H9 (cell line): ENCODE measurements at regions not wholly inside any gene's neighbourhood (a gene's known extent, or its start where the extent isn't known, plus 50 kb on each side); places are given as distances from the start of the nearest gene placed in this dataset.

Experiments used
- DNase-seq: peaks from one replicate; pipeline ENCODE4 v3.0.0-alpha.2; 2017
- H2AFZ ChIP-seq: one replicate; pipeline ENCODE4 v1.6.1; 2013; ENCODE audit warnings: mild to moderate bottlenecking, low read length, control low read depth, moderate library complexity
- H2AK5ac ChIP-seq: 2 replicates; pipeline ENCODE4 v1.6.1; 2013; ENCODE audit warnings: low read length, control low read depth, mixed read lengths; ENCODE audit not compliant: insufficient read length
- H2BK120ac ChIP-seq: one replicate; pipeline ENCODE4 v1.6.1; 2013; ENCODE audit warnings: low read depth, mild to moderate bottlenecking, low read length, control low read depth, inconsistent platforms; ENCODE audit not compliant: poor library complexity, severe bottlenecking
- H2BK12ac ChIP-seq: 2 replicates; pipeline ENCODE4 v1.6.1; 2013; ENCODE audit warnings: low read length, control low read depth, mixed read lengths, low read depth; ENCODE audit not compliant: insufficient read length
- H2BK15ac ChIP-seq: 2 replicates; pipeline ENCODE4 v1.6.1; 2013; ENCODE audit warnings: low read depth, low read length, control low read depth
- H2BK20ac ChIP-seq: one replicate; pipeline ENCODE4 v1.6.1; 2013; ENCODE audit warnings: low read depth, mild to moderate bottlenecking, low read length, control low read depth, inconsistent platforms; ENCODE audit not compliant: poor library complexity, severe bottlenecking
- H2BK5ac ChIP-seq: 2 replicates; pipeline ENCODE4 v1.6.1; 2013; ENCODE audit warnings: low read length, control low read depth, mixed read lengths; ENCODE audit not compliant: insufficient read length
- H3K14ac ChIP-seq: 2 replicates; pipeline ENCODE4 v1.6.1; 2013; ENCODE audit warnings: low read length, control low read depth; ENCODE audit not compliant: insufficient read depth
- H3K18ac ChIP-seq: 2 replicates; pipeline ENCODE4 v1.6.1; 2013; ENCODE audit warnings: low read depth, mild to moderate bottlenecking, mixed read lengths, low read length, control low read depth; ENCODE audit not compliant: insufficient read length
- H3K23ac ChIP-seq: 2 replicates; pipeline ENCODE4 v1.6.1; 2013; ENCODE audit warnings: low read length, control low read depth, mixed read lengths, low read depth; ENCODE audit not compliant: insufficient read length
- H3K23me2 ChIP-seq: 2 replicates; pipeline ENCODE4 v1.6.1; 2013; ENCODE audit warnings: low read depth, mild to moderate bottlenecking, mixed read lengths, low read length, control low read depth; ENCODE audit not compliant: insufficient read length, poor library complexity, severe bottlenecking
- H3K27ac ChIP-seq: 2 replicates; pipeline ENCODE4 v1.5.1; 2013; ENCODE audit warnings: low read length, control low read depth, mixed read lengths, low read depth; ENCODE audit not compliant: insufficient read length
- H3K27me3 ChIP-seq: 2 replicates; pipeline ENCODE4 v1.6.1; 2013; ENCODE audit warnings: low read length, control low read depth, inconsistent platforms; ENCODE audit not compliant: insufficient read depth
- H3K4ac ChIP-seq: 2 replicates; pipeline ENCODE4 v1.6.1; 2013; ENCODE audit warnings: low read depth, mild to moderate bottlenecking, control low read depth, inconsistent platforms, low read length, moderate library complexity
- H3K4me1 ChIP-seq: 2 replicates; pipeline ENCODE4 v1.6.1; 2013; ENCODE audit warnings: low read length, control low read depth, inconsistent platforms; ENCODE audit not compliant: insufficient read depth
- H3K4me2 ChIP-seq: 2 replicates; pipeline ENCODE4 v1.6.1; 2013; ENCODE audit warnings: low read length, control low read depth, mixed read lengths; ENCODE audit not compliant: insufficient read length, insufficient read depth
- H3K56ac ChIP-seq: 2 replicates; pipeline ENCODE4 v1.6.1; 2013; ENCODE audit warnings: low read depth, mild to moderate bottlenecking, mixed read lengths, low read length, control low read depth; ENCODE audit not compliant: insufficient read length
- H3K79me1 ChIP-seq: 2 replicates; pipeline ENCODE4 v1.6.1; 2013; ENCODE audit warnings: low read depth, mild to moderate bottlenecking, moderate library complexity, low read length, control low read depth, inconsistent platforms; ENCODE audit not compliant: insufficient read depth, poor library complexity, severe bottlenecking
- H3K79me2 ChIP-seq: 2 replicates; pipeline ENCODE4 v1.6.1; 2013; ENCODE audit warnings: low read length, control low read depth, inconsistent platforms; ENCODE audit not compliant: insufficient read depth
- H3K9ac ChIP-seq: 2 replicates; pipeline ENCODE4 v1.6.1; 2013; ENCODE audit warnings: low read length, control low read depth, mixed read lengths; ENCODE audit not compliant: insufficient read length; ENCODE audit errors: extremely low read depth
- H3K9me3 ChIP-seq: one replicate; pipeline ENCODE4 v1.6.1; 2013; ENCODE audit warnings: low read depth, low read length, inconsistent platforms; ENCODE audit not compliant: control insufficient read depth
- H3T11ph ChIP-seq: one replicate; pipeline ENCODE4 v1.6.1; 2013; ENCODE audit warnings: mild to moderate bottlenecking, low read length, control low read depth, inconsistent platforms
- H4K20me1 ChIP-seq: one replicate; pipeline ENCODE4 v1.6.1; 2013; ENCODE audit not compliant: control insufficient read depth, insufficient read length, insufficient read depth
- H4K5ac ChIP-seq: 2 replicates; pipeline ENCODE4 v1.6.1; 2013; ENCODE audit warnings: low read depth, mild to moderate bottlenecking, mixed read lengths, low read length, control low read depth; ENCODE audit not compliant: insufficient read length
- H4K8ac ChIP-seq: replicated peaks from 2 replicates; pipeline ENCODE4 v1.6.1; 2013; ENCODE audit warnings: low read length, control low read depth, mixed read lengths, low read depth; ENCODE audit not compliant: insufficient read length
- H4K91ac ChIP-seq: 2 replicates; pipeline ENCODE4 v1.6.1; 2013; ENCODE audit warnings: low read depth, mild to moderate bottlenecking, moderate library complexity, mixed read lengths, low read length, control low read depth; ENCODE audit not compliant: insufficient read length
- H3K27ac Mint-ChIP-seq, 3 experiments: 2 replicates in 2 of 3; 3 replicates in 1 of 3; pipeline ENCODE4 v1.8.0; 2020 to 2021; ENCODE audit warnings: mixed read lengths in 3 of 3, mild to moderate bottlenecking in 1 of 3, moderate library complexity in 1 of 3
- H3K27me3 Mint-ChIP-seq: 2 replicates; pipeline ENCODE4 v1.8.0; 2021; ENCODE audit warnings: low read depth, mild to moderate bottlenecking, moderate library complexity, mixed read lengths
- H3K36me3 Mint-ChIP-seq, 3 experiments: 2 replicates in 2 of 3; 3 replicates in 1 of 3; pipeline ENCODE4 v1.8.0; 2020 to 2021; ENCODE audit warnings: low read depth in 3 of 3, mixed read lengths in 3 of 3; ENCODE audit not compliant: insufficient read depth in 1 of 3
- H3K4me1 Mint-ChIP-seq, 2 experiments: 2 replicates each; pipeline ENCODE4 v1.8.0; 2020; ENCODE audit warnings: mixed read lengths in 2 of 2
- H3K4me3 Mint-ChIP-seq, 2 experiments: 2 replicates in 1 of 2; 3 replicates in 1 of 2; pipeline ENCODE4 v1.8.0; 2020 to 2021; ENCODE audit warnings: mild to moderate bottlenecking in 2 of 2, mixed read lengths in 2 of 2, moderate library complexity in 1 of 2
- H3K9me3 Mint-ChIP-seq, 2 experiments: 2 replicates in 1 of 2; 3 replicates in 1 of 2; pipeline ENCODE4 v1.8.0; 2020; ENCODE audit warnings: mild to moderate bottlenecking in 2 of 2, mixed read lengths in 2 of 2, moderate library complexity in 1 of 2
- WGBS: extraction: QIAGEN DNeasy Blood & Tissue Kit; methylation state at CpG from one replicate; pipeline ENCODE4 v1.1.7; 2013; ENCODE audit warnings: missing lambda C conversion rate, low lambda C conversion rate, mixed read lengths; ENCODE audit not compliant: insufficient read length; ENCODE audit errors: extremely low coverage; 5-methylcytosine and 5-hydroxymethylcytosine counted together
- TF ChIP-seq, protein P1 (sequence below): fragments of 200-600 bp; sonication (generic); conservative IDR thresholded peaks from 3 replicates; pipeline ENCODE4 v1.8.0; 2021; ENCODE audit warnings: antibody characterized with exemption, mild to moderate bottlenecking

DNA sequence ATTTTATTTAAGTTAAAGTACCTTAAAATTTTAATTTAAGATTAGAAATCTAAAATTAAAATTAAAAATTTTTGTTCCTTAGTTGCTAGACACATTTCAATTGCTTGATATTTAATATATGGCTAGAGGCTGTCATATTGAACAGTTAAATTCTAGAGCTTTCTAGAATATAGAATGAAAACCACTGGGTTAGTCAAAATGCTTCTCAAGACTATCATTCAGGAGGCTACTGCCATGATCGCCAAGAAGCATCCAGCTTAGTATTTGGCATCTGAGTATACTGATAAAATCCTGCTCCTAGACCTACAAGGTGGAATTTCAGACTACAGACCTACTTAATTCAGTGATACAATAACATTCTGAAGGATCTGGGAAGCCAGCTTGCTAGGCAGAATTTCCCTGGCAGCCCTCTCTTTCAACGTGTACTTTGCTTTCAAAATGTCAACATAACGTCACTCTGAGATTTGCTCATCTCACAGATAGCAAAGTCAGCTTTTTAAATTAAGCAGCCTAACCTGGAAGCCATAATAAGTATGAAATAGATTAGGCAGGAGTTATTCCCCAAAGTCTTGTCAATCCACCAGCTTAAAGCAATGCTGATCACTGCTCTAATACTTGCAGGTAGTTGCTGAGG, 525.8 kb downstream of the FSCB start:
- WGBS = no CpG with 5 or more reads among the region's 3 CpGs

More for the DNA sequence above, 525.8 kb downstream of the FSCB start:
- DNase-seq = no peak
- Histone ChIP-seq H3K4me2 (no peak overlapping the region), H3K4me1 (no peaks in the 10 kb centered on the region), H4K8ac (no peak overlapping the region), H4K91ac (no peak overlapping the region), H3K23me2 (no peaks in the 10 kb centered on the region), H4K5ac (no peak overlapping the region), H3K14ac (no peak overlapping the region), H3K9ac (no peak overlapping the region), H3K9me3 (no peaks in the 10 kb centered on the region), H2AFZ (no peak overlapping the region), H3K79me2 (no peaks in the 10 kb centered on the region), H3K79me1 (no peaks in the 10 kb centered on the region), H2BK5ac (no peak overlapping the region), H2AK5ac (no peak overlapping the region), H2BK15ac (no peak overlapping the region), H2BK120ac (no peak overlapping the region), H3K18ac (no peak overlapping the region), H3K27ac (no peak overlapping the region), H3T11ph (no peak overlapping the region), H3K27me3 (no peaks in the 10 kb centered on the region), H3K56ac (no peak overlapping the region), H2BK12ac (no peak overlapping the region), H2BK20ac (no peak overlapping the region), H3K23ac (no peak overlapping the region), H4K20me1 (no peaks in the 10 kb centered on the region), H3K4ac (no peak overlapping the region)
- Mint-ChIP-seq H3K4me1 (peaks cover 3 to 4% of the 10 kb centered on the region in 2 experiments; a peak in 2 of 4 replicates), H3K4me3 (no peak overlapping the region), H3K27me3 (no peaks in the 10 kb centered on the region), H3K9me3 (peaks cover 10% of the 10 kb centered on the region in 2 experiments; a peak in 4 of 5 replicates), H3K27ac (no peak overlapping the region), H3K36me3 (peaks cover 0 to 8% (median 3%) of the 10 kb centered on the region in 3 experiments; a peak in 4 of 7 replicates)
- TF ChIP-seq, protein P1, sequence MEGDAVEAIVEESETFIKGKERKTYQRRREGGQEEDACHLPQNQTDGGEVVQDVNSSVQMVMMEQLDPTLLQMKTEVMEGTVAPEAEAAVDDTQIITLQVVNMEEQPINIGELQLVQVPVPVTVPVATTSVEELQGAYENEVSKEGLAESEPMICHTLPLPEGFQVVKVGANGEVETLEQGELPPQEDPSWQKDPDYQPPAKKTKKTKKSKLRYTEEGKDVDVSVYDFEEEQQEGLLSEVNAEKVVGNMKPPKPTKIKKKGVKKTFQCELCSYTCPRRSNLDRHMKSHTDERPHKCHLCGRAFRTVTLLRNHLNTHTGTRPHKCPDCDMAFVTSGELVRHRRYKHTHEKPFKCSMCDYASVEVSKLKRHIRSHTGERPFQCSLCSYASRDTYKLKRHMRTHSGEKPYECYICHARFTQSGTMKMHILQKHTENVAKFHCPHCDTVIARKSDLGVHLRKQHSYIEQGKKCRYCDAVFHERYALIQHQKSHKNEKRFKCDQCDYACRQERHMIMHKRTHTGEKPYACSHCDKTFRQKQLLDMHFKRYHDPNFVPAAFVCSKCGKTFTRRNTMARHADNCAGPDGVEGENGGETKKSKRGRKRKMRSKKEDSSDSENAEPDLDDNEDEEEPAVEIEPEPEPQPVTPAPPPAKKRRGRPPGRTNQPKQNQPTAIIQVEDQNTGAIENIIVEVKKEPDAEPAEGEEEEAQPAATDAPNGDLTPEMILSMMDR = no peak
